SH-SY5Y (cell line): ENCODE measurements at regions not wholly inside any gene's neighbourhood (a gene's known extent, or its start where the extent isn't known, plus 50 kb on each side); places are given as distances from the start of the nearest gene placed in this dataset.

Experiments used
- GATA2 ChIP-seq: IDR thresholded peaks from 2 replicates; pipeline ENCODE4 v1.6.1; 2011; ENCODE audit warnings: mild to moderate bottlenecking, low read depth, low read length
- GATA3 ChIP-seq: IDR thresholded peaks from 2 replicates; pipeline ENCODE4 v1.6.1; 2011; ENCODE audit warnings: low read depth, mild to moderate bottlenecking, low read length, moderate library complexity

GRCh38 chr2:224268441-224268840 is 133.5 kb downstream of the FAM124B start:
- no peak for TF ChIP-seq GATA3
- no peak for TF ChIP-seq GATA2
